ENCODE measurements at regions not wholly inside any gene's neighbourhood (a gene's known extent, or its start where the extent isn't known, plus 50 kb on each side); places are given as distances from the start of the nearest gene placed in this dataset.
"Not testable (repeated sequence)": the region's sequence is repeated elsewhere in the genome, so short reads cannot be mapped to it uniquely, and the experiment has no call there.

- Histone ChIP-seq H3K23ac (ENCODE audit: low read depth, low read length) (peak overlapping the region; percentile 58; the same call in 1 of the 2 replicates), H3K27me3 (ENCODE audit: control insufficient read depth, insufficient read depth, low read length) (no peaks in the 10 kb centered on the region), H3K56ac (ENCODE audit: extremely low read depth, insufficient read depth, low read length) (no peak overlapping the region), H3K4ac (ENCODE audit: low read depth, low read length) (peak overlapping the region; percentile 54), H4K91ac (ENCODE audit: insufficient read depth, low read depth, low read length) (no peak overlapping the region), H3K9me1 (ENCODE audit: insufficient read depth, low read length) (peaks cover 12% of the 10 kb centered on the region), H4K5ac (ENCODE audit: low read depth, low read length) (no peak overlapping the region), H2BK15ac (ENCODE audit: low read depth, low read length) (peak overlapping the region; percentile 67; the same call in 1 of the 3 replicates), H3K27ac (ENCODE audit: insufficient read depth, low read length) (no peak overlapping the region), H3K4me1 (ENCODE audit: control insufficient read depth, insufficient read depth, low read length) (peaks cover 14% of the 10 kb centered on the region; the same call in 1 of the 2 replicates), H2AFZ (replicated peaks; ENCODE audit: low read length, poor library complexity) (no peak overlapping the region), H3K4me2 (ENCODE audit: low read depth, low read length) (no peak overlapping the region), H2BK120ac (ENCODE audit: low read depth, low read length) (peak overlapping the region; percentile 68; the same call in 1 of the 2 replicates), H3K79me1 (ENCODE audit: low read depth in 1 of 2, low read length in 2 of 2) (no peaks in the 10 kb centered on the region), H3K18ac (ENCODE audit: low read depth, low read length) (no peak overlapping the region), H3K4me3 (ENCODE audit: insufficient read depth, low read depth, low read length) (no peak overlapping the region), H3K9ac (ENCODE audit: low read depth, low read length) (no peak overlapping the region), H2AK5ac (ENCODE audit: low read depth, low read length) (no peak overlapping the region), H3K36me3 (ENCODE audit: control insufficient read depth, insufficient read depth, low read length) (no peaks in the 10 kb centered on the region), H4K8ac (ENCODE audit: low read depth in 2 of 2, low read length in 2 of 2) (peak overlapping the region in 1 of 2 experiments; percentile 36; a peak in 3 of 4 replicates), H3K14ac (replicated peaks; ENCODE audit: low read depth, low read length) (no peak overlapping the region), H3K9me3 (ENCODE audit: control insufficient read depth, insufficient read depth, low read length) (no peaks in the 10 kb centered on the region), H2AK9ac (replicated peaks; ENCODE audit: low read depth, low read length, poor library complexity) (no peak overlapping the region), H4K20me1 (ENCODE audit: insufficient read depth, low read length) (no peaks in the 10 kb centered on the region), H2BK5ac (ENCODE audit: low read depth, low read length, poor library complexity, severe bottlenecking) (no peak overlapping the region), H2BK20ac (ENCODE audit: low read depth, low read length) (peak overlapping the region; percentile 69; the same call in 1 of the 2 replicates)
- no CpG with 5 or more reads among the region's 2 CpGs for WGBS, 2 experiments (ENCODE audit: extremely low coverage in 2 of 2, insufficient read length in 1 of 2)
- ChIA-PET POLR2A (ENCODE audit: unreplicated experiment) (interaction anchor here (0.9 kb wide), 1 partner anchor 118 kb away, joined by 3 read pairs; the partner anchor contains the start of gene F3), CTCF (interaction anchor here (1.8 kb wide), 1 partner anchor 9 kb away, joined by 4 read pairs; no protein-coding TSS in a partner anchor)
- no TSS peak for BruUV-seq (replicated peaks)
- no peak for TF ChIP-seq CHD1 (IDR thresholded peaks at IDR 0.05; ENCODE audit: low read depth, low read length)
- no peak for TF ChIP-seq RCOR1 (IDR thresholded peaks at IDR 0.05; ENCODE audit: insufficient replicate concordance, low read length)
- intact Hi-C loops (cut with micrococcal nuclease), result no loop called here
- no peak for ATAC-seq (ENCODE audit: low read depth)
- dilution Hi-C loops (cut with HindIII; ENCODE audit: low sequenced_read_pairs, unreplicated experiment), result no loop called here
- in situ Hi-C loops (cut with MboI; ENCODE audit: low sequenced_read_pairs), result no loop called here
- no peak for DNase-seq
Measured at GRCh38 chr1:94660258-94660657, 118.7 kb upstream of the F3 start.

GRCh38 chr1:94659202-94659601 lies 117.6 kb upstream of the F3 start:
- in situ Hi-C loops (cut with MboI; ENCODE audit: low sequenced_read_pairs); H3K27ac ChIP-seq (ENCODE audit: insufficient read depth, low read length); intact Hi-C loops (cut with micrococcal nuclease); H4K20me1 ChIP-seq (ENCODE audit: insufficient read depth, low read length); H2BK20ac ChIP-seq (ENCODE audit: low read depth, low read length); H4K8ac ChIP-seq (ENCODE audit: low read depth in 2 of 2, low read length in 2 of 2); H2AK9ac ChIP-seq (replicated peaks; ENCODE audit: low read depth, low read length, poor library complexity); ATAC-seq (ENCODE audit: low read depth); BruUV-seq (replicated peaks); H3K9me3 ChIP-seq (ENCODE audit: control insufficient read depth, insufficient read depth, low read length); H3K18ac ChIP-seq (ENCODE audit: low read depth, low read length); H3K9ac ChIP-seq (ENCODE audit: low read depth, low read length); DNase-seq; H3K14ac ChIP-seq (replicated peaks; ENCODE audit: low read depth, low read length); H2BK5ac ChIP-seq (ENCODE audit: low read depth, low read length, poor library complexity, severe bottlenecking); dilution Hi-C loops (cut with HindIII; ENCODE audit: low sequenced_read_pairs, unreplicated experiment); H3K4me3 ChIP-seq (ENCODE audit: insufficient read depth, low read depth, low read length); H4K5ac ChIP-seq (ENCODE audit: low read depth, low read length); H2AK5ac ChIP-seq (ENCODE audit: low read depth, low read length); H3K36me3 ChIP-seq (ENCODE audit: control insufficient read depth, insufficient read depth, low read length); H2AFZ ChIP-seq (replicated peaks; ENCODE audit: low read length, poor library complexity); H3K23ac ChIP-seq (ENCODE audit: low read depth, low read length); H3K4me2 ChIP-seq (ENCODE audit: low read depth, low read length); H3K56ac ChIP-seq (ENCODE audit: extremely low read depth, insufficient read depth, low read length); H3K27me3 ChIP-seq (ENCODE audit: control insufficient read depth, insufficient read depth, low read length); H3K79me1 ChIP-seq (ENCODE audit: low read depth in 1 of 2, low read length in 2 of 2): not testable (repeated sequence)
- Histone ChIP-seq H3K4me1 (ENCODE audit: control insufficient read depth, insufficient read depth, low read length) (peaks cover 14% of the 10 kb centered on the region; the same call in 1 of the 2 replicates), H3K9me1 (ENCODE audit: insufficient read depth, low read length) (peaks cover 14% of the 10 kb centered on the region), H3K4ac (ENCODE audit: low read depth, low read length) (0 out of 2 replicates have a peak overlapping the region, but pooled peaks have one; percentile 38), H2BK15ac (ENCODE audit: low read depth, low read length) (peak overlapping the region; percentile 63; the same call in 1 of the 3 replicates), H2BK120ac (ENCODE audit: low read depth, low read length) (peak overlapping the region; percentile 2; the same call in 1 of the 2 replicates), H4K91ac (ENCODE audit: insufficient read depth, low read depth, low read length) (0 out of 2 replicates have a peak overlapping the region, but pooled peaks have one; percentile 5)
- WGBS, 2 experiments (ENCODE audit: extremely low coverage in 2 of 2, insufficient read length in 1 of 2), result no CpG with 5 or more reads among the region's 1 CpG
- CTCF ChIA-PET, result interaction anchor here (1.8 kb wide), 1 partner anchor 8 kb away, joined by 4 read pairs; no protein-coding TSS in a partner anchor
- POLR2A ChIA-PET (ENCODE audit: unreplicated experiment), result interaction anchor here (0.6 kb wide), 1 partner anchor 134 kb away, joined by 3 read pairs; no protein-coding TSS in a partner anchor
